Inflammatory macrophage (primary cell): ENCODE measurements at regions not wholly inside any gene's neighbourhood (a gene's known extent, or its start where the extent isn't known, plus 50 kb on each side); places are given as distances from the start of the nearest gene placed in this dataset.
"Not testable (repeated sequence)": the region's sequence is repeated elsewhere in the genome, so short reads cannot be mapped to it uniquely, and the experiment has no call there.

Source experiments
- DNase-seq, 2 donors: peaks; one replicate each; pipeline ENCODE4 v3.0.0-alpha.2; 2020 to 2022

- no peak for DNase-seq
These were observed 109.6 kb downstream of the CTNND1 start for GRCh38 chr11:57871231-57871630.

GRCh38 chr11:57873196-57873911, 111.8 kb downstream of the CTNND1 start:
- DNase-seq: no peak

GRCh38 chr11:57874981-57875380, 113.4 kb downstream of the CTNND1 start:
- DNase-seq: no peak

GRCh38 chr11:57881647-57882046, 120.0 kb downstream of the CTNND1 start:
- no peak for DNase-seq

GRCh38 chr11:57883630-57884029, 122.0 kb downstream of the CTNND1 start:
- DNase-seq: no peak

GRCh38 chr11:57885298-57886050, 123.9 kb downstream of the CTNND1 start:
- no peak for DNase-seq

- DNase-seq: no peak
These were observed 126.8 kb downstream of the CTNND1 start for GRCh38 chr11:57888386-57888785.

- no peak for DNase-seq
These were observed 128.9 kb downstream of the CTNND1 start for GRCh38 chr11:57890521-57890920.

GRCh38 chr11:57893200-57893599, 130.5 kb upstream of the OR9Q1 start:
- DNase-seq: not testable (repeated sequence)

- DNase-seq: no peak
These were observed 127.1 kb upstream of the OR9Q1 start for GRCh38 chr11:57896361-57897145.

- DNase-seq: peak; percentile 5 to 13
These were observed 124.3 kb upstream of the OR9Q1 start for GRCh38 chr11:57899378-57899777.

- DNase-seq: no peak
These were observed 123.4 kb upstream of the OR9Q1 start for GRCh38 chr11:57900320-57900719.

GRCh38 chr11:57901278-57901677, 122.4 kb upstream of the OR9Q1 start:
- DNase-seq: no peak

GRCh38 chr11:57901756-57902155, 121.9 kb upstream of the OR9Q1 start:
- DNase-seq: no peak

GRCh38 chr11:57903011-57903410, 120.7 kb upstream of the OR9Q1 start:
- DNase-seq: no peak

- no peak for DNase-seq
These were observed 120.1 kb upstream of the OR9Q1 start for GRCh38 chr11:57903441-57904123.

GRCh38 chr11:57904376-57904775, 119.3 kb upstream of the OR9Q1 start:
- DNase-seq: no peak

- DNase-seq: no peak
These were observed 118.2 kb upstream of the OR9Q1 start for GRCh38 chr11:57905439-57905838.

GRCh38 chr11:57908399-57908798, 115.3 kb upstream of the OR9Q1 start:
- not testable (repeated sequence) for DNase-seq

- DNase-seq: not testable (repeated sequence)
These were observed 112.2 kb upstream of the OR9Q1 start for GRCh38 chr11:57911522-57911921.

- no peak for DNase-seq
These were observed 109.7 kb upstream of the OR9Q1 start for GRCh38 chr11:57913715-57914704.
